8988T (cell line): ENCODE measurements at regions not wholly inside any gene's neighbourhood (a gene's known extent, or its start where the extent isn't known, plus 50 kb on each side); places are given as distances from the start of the nearest gene placed in this dataset.
"Not testable (repeated sequence)": the region's sequence is repeated elsewhere in the genome, so short reads cannot be mapped to it uniquely, and the experiment has no call there.

Source experiments
- DNase-seq: peaks from one replicate; pipeline ENCODE4 v3.0.0; 2011

- not testable (repeated sequence) for DNase-seq
Observed at GRCh38 chr17:34039759-34040555, 215.1 kb upstream of the CCL2 start.

- no peak for DNase-seq
Observed at GRCh38 chr17:34045990-34046389, 209.1 kb upstream of the CCL2 start.

GRCh38 chr17:34051046-34051445 is 204.0 kb upstream of the CCL2 start:
- no peak for DNase-seq

- no peak for DNase-seq
Observed at GRCh38 chr17:34054495-34054894, 200.6 kb upstream of the CCL2 start.

- no peak for DNase-seq
Observed at GRCh38 chr17:34055606-34056005, 199.5 kb upstream of the CCL2 start.

GRCh38 chr17:34059423-34060220 is 195.5 kb upstream of the CCL2 start:
- DNase-seq: no peak

GRCh38 chr17:34066528-34066927 is 188.6 kb upstream of the CCL2 start:
- DNase-seq: no peak

GRCh38 chr17:34067011-34067410 is 188.1 kb upstream of the CCL2 start:
- no peak for DNase-seq

- no peak for DNase-seq
Observed at GRCh38 chr17:34068571-34068970, 186.5 kb upstream of the CCL2 start.

- DNase-seq: no peak
Observed at GRCh38 chr17:34070712-34071111, 184.4 kb upstream of the CCL2 start.

- DNase-seq: no peak
Observed at GRCh38 chr17:34071886-34072420, 183.1 kb upstream of the CCL2 start.

GRCh38 chr17:34075076-34075475 is 180.0 kb upstream of the CCL2 start:
- DNase-seq: no peak

GRCh38 chr17:34076743-34077631 is 178.1 kb upstream of the CCL2 start:
- DNase-seq: no peak

- no peak for DNase-seq
Observed at GRCh38 chr17:34081269-34081668, 173.8 kb upstream of the CCL2 start.

GRCh38 chr17:34082404-34082803 is 172.7 kb upstream of the CCL2 start:
- no peak for DNase-seq

- not testable (repeated sequence) for DNase-seq
Observed at GRCh38 chr17:34089042-34089441, 166.0 kb upstream of the CCL2 start.

GRCh38 chr17:34090593-34090992 is 164.5 kb upstream of the CCL2 start:
- DNase-seq: no peak

GRCh38 chr17:34091975-34092374 is 163.1 kb upstream of the CCL2 start:
- DNase-seq: no peak

GRCh38 chr17:34095106-34095505 is 160.0 kb upstream of the CCL2 start:
- no peak for DNase-seq

GRCh38 chr17:34098699-34099098 is 156.4 kb upstream of the CCL2 start:
- no peak for DNase-seq

- DNase-seq: no peak
Observed at GRCh38 chr17:34099859-34100515, 155.1 kb upstream of the CCL2 start.

GRCh38 chr17:34107019-34107418 is 148.1 kb upstream of the CCL2 start:
- no peak for DNase-seq
